IMR-90 (cell line): ENCODE measurements at regions not wholly inside any gene's neighbourhood (a gene's known extent, or its start where the extent isn't known, plus 50 kb on each side); places are given as distances from the start of the nearest gene placed in this dataset.

Experiments used
- ATAC-seq: fragments of 200-7000 bp; cut with Tn5 transposase; 2 replicates; pipeline ENCODE4 v1.9.1; 2020; ENCODE audit warnings: low read depth, mild to moderate bottlenecking, moderate library complexity
- BruUV-seq: library from RNA; stranded (reverse); fragments of 400-500 nt; replicated peaks from 2 replicates; lab custom pipeline; 2021; lab: Mats Ljungman, UMichigan
- CTCF ChIA-PET: fragments of 300-600 bp; formaldehyde crosslinking; extraction: SDS; loops from one replicate; lab custom pipeline; 2021; ENCODE audit warnings: antibody characterized with exemption; lab: Yijun Ruan, JAX
- POLR2A ChIA-PET: fragments of 300-600 bp; sonication (Branson Sonifier 250); formaldehyde crosslinking; loops from one replicate; lab custom pipeline; 2022; ENCODE audit warnings: antibody characterized with exemption; ENCODE audit not compliant: unreplicated experiment; lab: Charles Lee
- DNase-seq: peaks from one replicate; pipeline ENCODE4 v3.0.0; 2013
- H2AFZ ChIP-seq: replicated peaks from 2 replicates; pipeline ENCODE3; 2013; ENCODE audit warnings: low read length, mild to moderate bottlenecking; ENCODE audit not compliant: poor library complexity
- H2AK5ac ChIP-seq: 2 replicates; pipeline ENCODE4 v1.6.1; 2013; ENCODE audit warnings: low read depth, low read length, inconsistent platforms
- H2AK9ac ChIP-seq: replicated peaks from 2 replicates; pipeline ENCODE3; 2013; ENCODE audit warnings: mild to moderate bottlenecking, low read depth, low read length, moderate library complexity; ENCODE audit not compliant: poor library complexity
- H2BK120ac ChIP-seq: 2 replicates; pipeline ENCODE4 v1.6.1; 2013; ENCODE audit warnings: low read depth, low read length, inconsistent platforms
- H2BK15ac ChIP-seq: 3 replicates; pipeline ENCODE4 v1.6.1; 2013; ENCODE audit warnings: low read depth, low read length, inconsistent platforms
- H2BK20ac ChIP-seq: 2 replicates; pipeline ENCODE4 v1.6.1; 2013; ENCODE audit warnings: low read depth, mild to moderate bottlenecking, inconsistent platforms, low read length, moderate library complexity
- H2BK5ac ChIP-seq: 2 replicates; pipeline ENCODE4 v1.6.1; 2013; ENCODE audit warnings: mild to moderate bottlenecking, low read depth, low read length, inconsistent platforms; ENCODE audit not compliant: poor library complexity, severe bottlenecking
- H3K14ac ChIP-seq: replicated peaks from 2 replicates; pipeline ENCODE4 v1.6.1; 2013; ENCODE audit warnings: low read depth, low read length, inconsistent platforms
- H3K18ac ChIP-seq: 2 replicates; pipeline ENCODE4 v1.6.1; 2013; ENCODE audit warnings: low read depth, low read length, control low read depth
- H3K23ac ChIP-seq: 2 replicates; pipeline ENCODE4 v1.6.1; 2013; ENCODE audit warnings: low read depth, low read length, inconsistent platforms
- H3K27ac ChIP-seq: 2 replicates; pipeline ENCODE4 v1.5.1; 2013; ENCODE audit warnings: mild to moderate bottlenecking, control low read depth, low read length; ENCODE audit not compliant: insufficient read depth
- H3K27me3 ChIP-seq: 2 replicates; pipeline ENCODE4 v1.6.1; 2013; ENCODE audit warnings: low read length; ENCODE audit not compliant: control insufficient read depth, insufficient read depth
- H3K36me3 ChIP-seq: 2 replicates; pipeline ENCODE4 v1.6.1; 2013; ENCODE audit warnings: low read length, mixed read lengths; ENCODE audit not compliant: control insufficient read depth, insufficient read depth
- H3K4ac ChIP-seq: 2 replicates; pipeline ENCODE4 v1.6.1; 2013; ENCODE audit warnings: low read depth, low read length, inconsistent platforms
- H3K4me1 ChIP-seq: 2 replicates; pipeline ENCODE4 v1.6.1; 2013; ENCODE audit warnings: low read length, mixed read lengths; ENCODE audit not compliant: control insufficient read depth, insufficient read depth
- H3K4me2 ChIP-seq: 2 replicates; pipeline ENCODE4 v1.6.1; 2013; ENCODE audit warnings: low read depth, mild to moderate bottlenecking, control low read depth, low read length, moderate library complexity
- H3K4me3 ChIP-seq: 2 replicates; pipeline ENCODE4 v1.5.1; 2013; ENCODE audit warnings: low read depth, mild to moderate bottlenecking, control low read depth, low read length, moderate library complexity; ENCODE audit not compliant: insufficient read depth
- H3K56ac ChIP-seq: 2 replicates; pipeline ENCODE4 v1.6.1; 2013; ENCODE audit warnings: low read length, inconsistent platforms; ENCODE audit not compliant: insufficient read depth; ENCODE audit errors: extremely low read depth
- H3K79me1 ChIP-seq, 2 experiments: 2 replicates each; pipeline ENCODE4 v1.6.1; 2013; ENCODE audit warnings: low read length in 2 of 2, inconsistent platforms in 1 of 2, low read depth in 1 of 2
- H3K9ac ChIP-seq: 2 replicates; pipeline ENCODE4 v1.6.1; 2013; ENCODE audit warnings: low read depth, low read length, control low read depth
- H3K9me1 ChIP-seq: 2 replicates; pipeline ENCODE4 v1.6.1; 2013; ENCODE audit warnings: low read length, inconsistent platforms; ENCODE audit not compliant: insufficient read depth
- H3K9me3 ChIP-seq: 2 replicates; pipeline ENCODE4 v1.6.1; 2013; ENCODE audit warnings: low read length; ENCODE audit not compliant: control insufficient read depth, insufficient read depth
- H4K20me1 ChIP-seq: 2 replicates; pipeline ENCODE4 v1.6.1; 2013; ENCODE audit warnings: low read length, inconsistent platforms; ENCODE audit not compliant: insufficient read depth
- H4K5ac ChIP-seq: 2 replicates; pipeline ENCODE4 v1.6.1; 2013; ENCODE audit warnings: mild to moderate bottlenecking, low read depth, low read length, control low read depth
- H4K8ac ChIP-seq, 2 experiments: 2 replicates each; pipeline ENCODE4 v1.6.1; 2013; ENCODE audit warnings: low read depth in 2 of 2, low read length in 2 of 2, control low read depth in 1 of 2, inconsistent platforms in 1 of 2
- H4K91ac ChIP-seq: 2 replicates; pipeline ENCODE4 v1.6.1; 2013; ENCODE audit warnings: low read depth, low read length, inconsistent platforms; ENCODE audit not compliant: insufficient read depth
- BHLHE40 ChIP-seq: fragments of 150-350 bp; IDR thresholded peaks from 2 replicates; pipeline ENCODE4 v1.6.1; 2016; ENCODE audit warnings: mild to moderate bottlenecking, low read depth, low read length
- CEBPB ChIP-seq: IDR thresholded peaks from 2 replicates; pipeline ENCODE4 v1.6.1; 2012; ENCODE audit warnings: low read depth, low read length, improper control_type of control experiment
- CHD1 ChIP-seq: IDR thresholded peaks from 2 replicates; pipeline ENCODE4 v1.6.1; 2012; ENCODE audit warnings: low read depth, low read length, improper control_type of control experiment
- CTCF ChIP-seq: conservative IDR thresholded peaks from 2 replicates; pipeline ENCODE4 v1.5.1; 2012; ENCODE audit warnings: mild to moderate bottlenecking, low read depth, low read length, improper control_type of control experiment
- ELK1 ChIP-seq: fragments of 150-350 bp; IDR thresholded peaks from 2 replicates; pipeline ENCODE4 v1.6.1; 2016; ENCODE audit warnings: low read depth, mild to moderate bottlenecking, low read length, moderate library complexity, borderline replicate concordance
- FOS ChIP-seq: fragments of 150-350 bp; IDR thresholded peaks from 2 replicates; pipeline ENCODE4 v1.6.1; 2016; ENCODE audit warnings: low read depth, low read length
- MAFK ChIP-seq: IDR thresholded peaks from 2 replicates; pipeline ENCODE4 v1.6.1; 2012; ENCODE audit warnings: low read depth, low read length, improper control_type of control experiment
- MAZ ChIP-seq: IDR thresholded peaks from 2 replicates; pipeline ENCODE4 v1.6.1; 2012; ENCODE audit warnings: low read depth, mild to moderate bottlenecking, low read length, improper control_type of control experiment, moderate library complexity, borderline replicate concordance
- MXI1 ChIP-seq: IDR thresholded peaks from 2 replicates; pipeline ENCODE4 v1.6.1; 2012; ENCODE audit warnings: low read depth, mild to moderate bottlenecking, low read length, moderate library complexity, borderline replicate concordance
- NFE2L2 ChIP-seq: fragments of 150-350 bp; IDR thresholded peaks from 2 replicates; pipeline ENCODE4 v1.6.1; 2016; ENCODE audit warnings: low read depth, mild to moderate bottlenecking, low read length
- POLR2A ChIP-seq: IDR thresholded peaks from 2 replicates; pipeline ENCODE4 v1.6.1; 2012; ENCODE audit warnings: mild to moderate bottlenecking, low read depth, low read length
- RAD21 ChIP-seq: IDR thresholded peaks from 2 replicates; pipeline ENCODE4 v1.6.1; 2012; ENCODE audit warnings: low read length, improper control_type of control experiment
- RCOR1 ChIP-seq: IDR thresholded peaks from 2 replicates; pipeline ENCODE4 v1.6.1; 2012; ENCODE audit warnings: mild to moderate bottlenecking, low read length, improper control_type of control experiment; ENCODE audit not compliant: insufficient replicate concordance
- RFX5 ChIP-seq: IDR thresholded peaks from 2 replicates; pipeline ENCODE4 v1.8.0; 2012; ENCODE audit warnings: low read depth, mild to moderate bottlenecking, low read length, moderate library complexity
- SMC3 ChIP-seq: fragments of 150-350 bp; IDR thresholded peaks from 2 replicates; pipeline ENCODE4 v1.6.1; 2016; ENCODE audit warnings: low read depth, mild to moderate bottlenecking, antibody characterized with exemption, low read length, moderate library complexity
- WGBS, 2 experiments: methylation state at CpG; one replicate each; pipeline versions ENCODE4 v1.1.5 to v1.1.7; 2013; ENCODE audit warnings: missing lambda C conversion rate in 2 of 2; ENCODE audit not compliant: insufficient read length in 1 of 2; ENCODE audit errors: extremely low coverage in 2 of 2; 5-methylcytosine and 5-hydroxymethylcytosine counted together
- dilution Hi-C: fragments of 300-500 bp; cut with HindIII; formaldehyde crosslinking; loops from one replicate; pipeline ENCODE4 v1.14.3; 2018; ENCODE audit warnings: low sequenced_read_pairs; ENCODE audit not compliant: unreplicated experiment
- in situ Hi-C: fragments of 300-500 bp; cut with MboI; formaldehyde crosslinking; loops from 3 replicates; pipeline ENCODE4 v1.14.3; 2019; ENCODE audit warnings: low sequenced_read_pairs, inconsistent platforms, mixed read lengths
- intact Hi-C: fragments of 100-400 bp; cut with micrococcal nuclease; formaldehyde crosslinking; loops from 2 replicates; pipeline ENCODE4 v1.10.0; 2022
- TF ChIP-seq, protein P1 (sequence below): fragments of 150-350 bp; IDR thresholded peaks from 2 replicates; pipeline ENCODE4 v1.6.1; 2017; ENCODE audit warnings: mild to moderate bottlenecking, antibody characterized with exemption, low read length, low read depth

- WGBS, 2 experiments = no CpG with 5 or more reads among the region's 5 CpGs
- ChIA-PET CTCF (no interaction called here), POLR2A (no interaction called here)
- Histone ChIP-seq H3K4me1 (no peaks in the 10 kb centered on the region), H3K9ac (no peak overlapping the region), H4K8ac (no peak overlapping the region), H3K4me3 (no peak overlapping the region), H3K4ac (no peak overlapping the region), H3K56ac (no peak overlapping the region), H3K18ac (no peak overlapping the region), H4K5ac (no peak overlapping the region), H2BK20ac (no peak overlapping the region), H3K9me3 (peaks cover 4% of the 10 kb centered on the region; the same call in 1 of the 2 replicates), H2BK5ac (no peak overlapping the region), H3K9me1 (no peaks in the 10 kb centered on the region), H2AK9ac (no peak overlapping the region), H2AFZ (no peak overlapping the region), H2AK5ac (no peak overlapping the region), H3K23ac (no peak overlapping the region), H2BK120ac (no peak overlapping the region), H3K79me1 (no peaks in the 10 kb centered on the region), H3K36me3 (no peaks in the 10 kb centered on the region), H3K14ac (no peak overlapping the region), H3K27ac (no peak overlapping the region), H3K4me2 (no peak overlapping the region), H4K20me1 (no peaks in the 10 kb centered on the region), H4K91ac (no peak overlapping the region), H2BK15ac (no peak overlapping the region), H3K27me3 (no peaks in the 10 kb centered on the region)
- in situ Hi-C loops = no loop called here
- no TSS peak for BruUV-seq
- intact Hi-C loops = no loop called here
- ATAC-seq (no peak), DNase-seq (no peak)
- TF ChIP-seq MXI1 (no peak), BHLHE40 (no peak), FOS (no peak), MAZ (no peak), RFX5 (no peak), NFE2L2 (no peak), CHD1 (no peak), POLR2A (no peak), RAD21 (no peak), RCOR1 (no peak), ELK1 (no peak), SMC3 (no peak), CTCF (no peak), CEBPB (no peak), MAFK (no peak)
- TF ChIP-seq, protein P1, sequence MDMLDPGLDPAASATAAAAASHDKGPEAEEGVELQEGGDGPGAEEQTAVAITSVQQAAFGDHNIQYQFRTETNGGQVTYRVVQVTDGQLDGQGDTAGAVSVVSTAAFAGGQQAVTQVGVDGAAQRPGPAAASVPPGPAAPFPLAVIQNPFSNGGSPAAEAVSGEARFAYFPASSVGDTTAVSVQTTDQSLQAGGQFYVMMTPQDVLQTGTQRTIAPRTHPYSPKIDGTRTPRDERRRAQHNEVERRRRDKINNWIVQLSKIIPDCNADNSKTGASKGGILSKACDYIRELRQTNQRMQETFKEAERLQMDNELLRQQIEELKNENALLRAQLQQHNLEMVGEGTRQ = no peak
- dilution Hi-C loops = no loop called here
Measured at GRCh38 chr9:118959366-118959765, 409.9 kb downstream of the BRINP1 start.
